ENCODE measurements at regions not wholly inside any gene's neighbourhood (a gene's known extent, or its start where the extent isn't known, plus 50 kb on each side); places are given as distances from the start of the nearest gene placed in this dataset.

DNA sequence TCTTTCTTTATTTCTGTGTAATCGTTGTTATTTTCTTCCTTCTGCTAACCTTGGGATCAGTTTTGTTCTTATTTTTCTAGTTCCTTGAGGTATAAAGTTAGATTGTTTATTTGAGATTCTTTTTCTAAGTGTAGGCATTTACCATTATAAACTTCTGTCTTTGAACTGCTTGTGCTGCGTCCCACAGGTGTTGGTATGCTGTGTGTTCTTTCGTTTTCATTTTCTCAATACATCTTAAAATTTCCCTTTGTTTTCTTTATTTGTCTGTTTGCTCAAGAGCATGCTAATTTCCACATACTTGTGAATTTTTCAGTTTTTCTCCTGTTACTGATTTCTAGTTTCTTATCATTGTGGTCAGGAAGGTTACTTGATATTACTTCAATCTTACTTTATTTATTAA is 873.8 kb upstream of the GCFC2 start:
- H3K27ac ChIP-seq: no peak overlapping the region
- TF ChIP-seq ZFX (IDR thresholded peaks at IDR 0.05) (no peak), CTCF (conservative IDR thresholded peaks at IDR 0.05) (no peak)

- TF ChIP-seq ZFX (IDR thresholded peaks at IDR 0.05): no peak
- no peak for TF ChIP-seq CTCF (conservative IDR thresholded peaks at IDR 0.05)
- H3K27ac ChIP-seq: no peak overlapping the region
Measured at GRCh38 chr2:76579911-76580310, 869.2 kb upstream of the GCFC2 start.

- no peak overlapping the region for H3K27ac ChIP-seq
- TF ChIP-seq CTCF (conservative IDR thresholded peaks at IDR 0.05) (no peak), ZFX (IDR thresholded peaks at IDR 0.05) (no peak)
Measured at GRCh38 chr2:76572981-76573380, 862.3 kb upstream of the GCFC2 start.

DNA sequence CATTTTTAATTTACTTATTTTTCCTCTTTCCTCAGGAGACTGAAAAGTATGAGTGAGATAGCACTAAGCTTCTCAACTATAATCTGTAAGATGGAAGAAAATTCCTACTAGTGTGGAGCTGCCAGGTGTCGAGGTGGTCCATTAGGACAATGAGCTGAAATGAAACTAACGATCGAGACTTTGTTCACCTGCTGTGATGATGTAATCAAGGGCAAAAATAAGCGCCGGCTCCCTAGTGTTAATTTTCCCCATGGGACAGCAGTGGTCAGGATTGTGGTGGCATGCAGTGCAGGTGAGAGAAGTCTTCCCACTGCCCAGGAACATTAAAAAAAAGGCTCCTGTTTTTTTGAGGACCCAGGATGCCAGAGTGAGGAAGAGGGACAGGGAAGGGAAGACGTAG is 859.1 kb upstream of the GCFC2 start:
- H3K27ac ChIP-seq: no peak overlapping the region
- TF ChIP-seq CTCF (conservative IDR thresholded peaks at IDR 0.05) (no peak), ZFX (IDR thresholded peaks at IDR 0.05) (no peak)

GRCh38 chr2:76567478-76567877 is 856.8 kb upstream of the GCFC2 start:
- no peak overlapping the region for H3K27ac ChIP-seq
- no peak for TF ChIP-seq ZFX (IDR thresholded peaks at IDR 0.05)
- TF ChIP-seq CTCF (conservative IDR thresholded peaks at IDR 0.05): no peak

GRCh38 chr2:76564734-76565133 is 854.0 kb upstream of the GCFC2 start:
- TF ChIP-seq CTCF (conservative IDR thresholded peaks at IDR 0.05) (no peak), ZFX (IDR thresholded peaks at IDR 0.05) (no peak)
- H3K27ac ChIP-seq: no peak overlapping the region

- H3K27ac ChIP-seq: no peak overlapping the region
- TF ChIP-seq CTCF (conservative IDR thresholded peaks at IDR 0.05) (no peak), ZFX (IDR thresholded peaks at IDR 0.05) (no peak)
Measured at GRCh38 chr2:76563730-76564129, 853.0 kb upstream of the GCFC2 start.

Measured in C4-2B (cell line).